ENCODE measurements at regions not wholly inside any gene's neighbourhood (a gene's known extent, or its start where the extent isn't known, plus 50 kb on each side); places are given as distances from the start of the nearest gene placed in this dataset.

- TF ChIP-seq, protein P1, sequence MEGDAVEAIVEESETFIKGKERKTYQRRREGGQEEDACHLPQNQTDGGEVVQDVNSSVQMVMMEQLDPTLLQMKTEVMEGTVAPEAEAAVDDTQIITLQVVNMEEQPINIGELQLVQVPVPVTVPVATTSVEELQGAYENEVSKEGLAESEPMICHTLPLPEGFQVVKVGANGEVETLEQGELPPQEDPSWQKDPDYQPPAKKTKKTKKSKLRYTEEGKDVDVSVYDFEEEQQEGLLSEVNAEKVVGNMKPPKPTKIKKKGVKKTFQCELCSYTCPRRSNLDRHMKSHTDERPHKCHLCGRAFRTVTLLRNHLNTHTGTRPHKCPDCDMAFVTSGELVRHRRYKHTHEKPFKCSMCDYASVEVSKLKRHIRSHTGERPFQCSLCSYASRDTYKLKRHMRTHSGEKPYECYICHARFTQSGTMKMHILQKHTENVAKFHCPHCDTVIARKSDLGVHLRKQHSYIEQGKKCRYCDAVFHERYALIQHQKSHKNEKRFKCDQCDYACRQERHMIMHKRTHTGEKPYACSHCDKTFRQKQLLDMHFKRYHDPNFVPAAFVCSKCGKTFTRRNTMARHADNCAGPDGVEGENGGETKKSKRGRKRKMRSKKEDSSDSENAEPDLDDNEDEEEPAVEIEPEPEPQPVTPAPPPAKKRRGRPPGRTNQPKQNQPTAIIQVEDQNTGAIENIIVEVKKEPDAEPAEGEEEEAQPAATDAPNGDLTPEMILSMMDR (IDR thresholded peaks at IDR 0.05), result no peak
- TF ChIP-seq POLR2AphosphoS5 (IDR thresholded peaks at IDR 0.05) (no peak), POLR2A (IDR thresholded peaks at IDR 0.05) (no peak)
These were observed 405.7 kb downstream of the FBXO15 start for GRCh38 chr18:73741946-73742345.

Data from transverse colon (tissue), 4 donors.